GM23338 (cell line): ENCODE measurements at regions not wholly inside any gene's neighbourhood (a gene's known extent, or its start where the extent isn't known, plus 50 kb on each side); places are given as distances from the start of the nearest gene placed in this dataset.

Experiments used
- ATAC-seq: fragments of 200-7000 bp; cut with Tn5 transposase; 3 replicates; pipeline ENCODE4 v1.9.1; 2020
- DNase-seq: peaks from one replicate; pipeline ENCODE4 v3.0.0-alpha.2; 2015; ENCODE audit warnings: low spot score
- H2AFZ ChIP-seq: fragments of 200-600 bp; sonication (generic); 2 replicates; pipeline ENCODE4 v1.8.0; 2016; ENCODE audit warnings: antibody characterized with exemption, mild to moderate bottlenecking, moderate library complexity
- H3F3A ChIP-seq: fragments of 200-600 bp; sonication (generic); replicated peaks from 2 replicates; pipeline ENCODE4 v1.8.0; 2017; ENCODE audit warnings: antibody characterized with exemption, mixed run types, low read depth
- H3K27ac ChIP-seq: fragments of 200-600 bp; sonication (generic); 2 replicates; pipeline ENCODE4 v1.6.1; 2016; ENCODE audit warnings: low read depth
- H3K27me3 ChIP-seq: fragments of 200-600 bp; sonication (generic); 2 replicates; pipeline ENCODE4 v1.8.0; 2016; ENCODE audit warnings: mild to moderate bottlenecking, mixed run types, moderate library complexity; ENCODE audit not compliant: insufficient read depth
- H3K36me3 ChIP-seq: fragments of 200-600 bp; sonication (generic); 2 replicates; pipeline ENCODE4 v1.8.0; 2016; ENCODE audit warnings: mild to moderate bottlenecking; ENCODE audit not compliant: insufficient read depth
- H3K4me1 ChIP-seq: fragments of 200-600 bp; sonication (generic); 2 replicates; pipeline ENCODE4 v1.8.0; 2016; ENCODE audit warnings: mild to moderate bottlenecking, moderate library complexity; ENCODE audit not compliant: insufficient read depth
- H3K4me2 ChIP-seq: fragments of 200-600 bp; sonication (generic); 2 replicates; pipeline ENCODE4 v1.7.1; 2017; ENCODE audit warnings: mixed run types
- H3K4me3 ChIP-seq: fragments of 200-600 bp; sonication (generic); 2 replicates; pipeline ENCODE4 v1.6.1; 2016; ENCODE audit warnings: mixed run types
- H3K79me2 ChIP-seq: fragments of 200-600 bp; sonication (generic); replicated peaks from 2 replicates; pipeline ENCODE4 v1.8.0; 2017; ENCODE audit warnings: mild to moderate bottlenecking; ENCODE audit not compliant: insufficient read depth
- H3K9me2 ChIP-seq: fragments of 200-600 bp; sonication (generic); 2 replicates; pipeline ENCODE4 v1.8.0; 2017; ENCODE audit not compliant: insufficient read depth
- H4K20me1 ChIP-seq: fragments of 200-600 bp; sonication (generic); replicated peaks from 2 replicates; pipeline ENCODE4 v1.8.0; 2017; ENCODE audit warnings: mild to moderate bottlenecking; ENCODE audit not compliant: insufficient read depth
- H3K27ac Mint-ChIP-seq: 2 replicates; pipeline ENCODE4 v1.8.0; 2020; ENCODE audit warnings: inconsistent platforms, mild to moderate bottlenecking, moderate library complexity, mixed read lengths
- H3K27me3 Mint-ChIP-seq: 3 replicates; pipeline ENCODE4 v1.8.0; 2022; ENCODE audit warnings: low read depth, mild to moderate bottlenecking, moderate library complexity, mixed read lengths, inconsistent platforms; ENCODE audit not compliant: insufficient read depth, poor library complexity
- H3K36me3 Mint-ChIP-seq: 3 replicates; pipeline ENCODE4 v1.8.0; 2021; ENCODE audit warnings: low read depth, mild to moderate bottlenecking, inconsistent platforms, moderate library complexity, mixed read lengths
- H3K4me1 Mint-ChIP-seq: 3 replicates; pipeline ENCODE4 v1.8.0; 2020; ENCODE audit warnings: mild to moderate bottlenecking, inconsistent platforms, mixed read lengths
- H3K4me3 Mint-ChIP-seq: 3 replicates; pipeline ENCODE4 v1.8.0; 2021; ENCODE audit warnings: moderate library complexity, mild to moderate bottlenecking, inconsistent platforms, mixed read lengths
- H3K9me3 Mint-ChIP-seq: 3 replicates; pipeline ENCODE4 v1.8.0; 2020; ENCODE audit warnings: moderate library complexity, mild to moderate bottlenecking, inconsistent platforms, mixed read lengths
- CREB1 ChIP-seq: fragments of 250-450 bp; sonication (Bioruptor Pico); IDR thresholded peaks from 2 replicates; pipeline ENCODE4 v1.5.0; 2020; ENCODE audit warnings: low read depth, mild to moderate bottlenecking, moderate library complexity
- ETS1 ChIP-seq: IDR thresholded peaks from 2 replicates; pipeline ENCODE4 v1.6.1; 2016; ENCODE audit warnings: antibody characterized with exemption
- EZH2 ChIP-seq: fragments of 200-600 bp; sonication (generic); IDR thresholded peaks from one replicate; pipeline ENCODE4 v1.8.0; 2017; ENCODE audit warnings: antibody characterized with exemption, mild to moderate bottlenecking, low read depth; ENCODE audit not compliant: unreplicated experiment
- EZH2phosphoT487 ChIP-seq: fragments of 200-600 bp; sonication (generic); IDR thresholded peaks from one replicate; pipeline ENCODE4 v1.8.1; 2018; ENCODE audit warnings: antibody characterized with exemption; ENCODE audit not compliant: unreplicated experiment
- JUNB ChIP-seq: IDR thresholded peaks from one replicate; pipeline ENCODE4 v1.6.1; 2016; ENCODE audit warnings: antibody characterized with exemption; ENCODE audit not compliant: unreplicated experiment
- NANOG ChIP-seq: IDR thresholded peaks from 2 replicates; pipeline ENCODE4 v1.6.1; 2016; ENCODE audit warnings: antibody characterized with exemption, borderline replicate concordance
- POLR2AphosphoS5 ChIP-seq: IDR thresholded peaks from 2 replicates; pipeline ENCODE4 v1.6.1; 2016; ENCODE audit warnings: antibody characterized with exemption, low read depth
- STAT1 ChIP-seq: IDR thresholded peaks from one replicate; pipeline ENCODE4 v1.6.1; 2016; ENCODE audit warnings: antibody characterized with exemption; ENCODE audit not compliant: unreplicated experiment
- ZNF114 ChIP-seq: fragments of 250-450 bp; sonication (Bioruptor Pico); IDR thresholded peaks from 2 replicates; pipeline ENCODE4 v1.5.0; 2020; ENCODE audit warnings: mild to moderate bottlenecking, moderate library complexity
- ZNF331 ChIP-seq: fragments of 250-450 bp; sonication (Bioruptor Pico); IDR thresholded peaks from 2 replicates; pipeline ENCODE4 v1.5.0; 2020; ENCODE audit warnings: low read depth, mild to moderate bottlenecking, moderate library complexity
- TF ChIP-seq, protein P1 (sequence below), 2 experiments: fragments of 200-600 bp in 1 of 2; sonication (generic) in 1 of 2; conservative IDR thresholded peaks; 2 replicates each; pipeline versions ENCODE4 v1.5.1 to v1.6.1; 2016 to 2017; ENCODE audit warnings: antibody characterized with exemption in 2 of 2, low read depth in 2 of 2, mild to moderate bottlenecking in 2 of 2, moderate library complexity in 1 of 2
- TF ChIP-seq, protein P2 (sequence below): IDR thresholded peaks from one replicate; pipeline ENCODE4 v1.6.1; 2018; ENCODE audit warnings: antibody characterized with exemption; ENCODE audit not compliant: unreplicated experiment
- TF ChIP-seq, protein P3 (sequence below): fragments of 250-450 bp; sonication (Bioruptor Pico); IDR thresholded peaks from 2 replicates; pipeline ENCODE4 v1.5.0; 2020; ENCODE audit warnings: mild to moderate bottlenecking, moderate library complexity

GRCh38 chr4:126850286-126850685 is 782.5 kb upstream of the INTU start:
- no peak overlapping the region for H3K4me3 Mint-ChIP-seq

More at GRCh38 chr4:126850286-126850685, 782.5 kb upstream of the INTU start:
- DNase-seq (no peak), ATAC-seq (no peak)
- no peak overlapping the region for H3K4me2 ChIP-seq
- H3K36me3 ChIP-seq: no peaks in the 10 kb centered on the region
- no peaks in the 10 kb centered on the region for H3F3A ChIP-seq
- no peaks in the 10 kb centered on the region for H3K27me3 Mint-ChIP-seq
- no peaks in the 10 kb centered on the region for H4K20me1 ChIP-seq
- H3K4me3 ChIP-seq: no peak overlapping the region
- no peaks in the 10 kb centered on the region for H3K9me2 ChIP-seq
- H3K9me3 Mint-ChIP-seq: peaks cover 3% of the 10 kb centered on the region
- H3K36me3 Mint-ChIP-seq: peaks cover 3% of the 10 kb centered on the region; the same call in 1 of the 3 replicates
- no peaks in the 10 kb centered on the region for H3K4me1 Mint-ChIP-seq
- H3K27me3 ChIP-seq: no peaks in the 10 kb centered on the region
- no peak overlapping the region for H2AFZ ChIP-seq
- no peak overlapping the region; the same call in 1 of the 2 replicates for H3K27ac Mint-ChIP-seq
- TF ChIP-seq POLR2AphosphoS5 (no peak), ETS1 (no peak), EZH2 (no peak), JUNB (no peak), NANOG (no peak), CREB1 (no peak), EZH2phosphoT487 (no peak), STAT1 (no peak), ZNF114 (CRISPR knock-in tag) (no peak), ZNF331 (CRISPR knock-in tag) (no peak)
- TF ChIP-seq, protein P1, sequence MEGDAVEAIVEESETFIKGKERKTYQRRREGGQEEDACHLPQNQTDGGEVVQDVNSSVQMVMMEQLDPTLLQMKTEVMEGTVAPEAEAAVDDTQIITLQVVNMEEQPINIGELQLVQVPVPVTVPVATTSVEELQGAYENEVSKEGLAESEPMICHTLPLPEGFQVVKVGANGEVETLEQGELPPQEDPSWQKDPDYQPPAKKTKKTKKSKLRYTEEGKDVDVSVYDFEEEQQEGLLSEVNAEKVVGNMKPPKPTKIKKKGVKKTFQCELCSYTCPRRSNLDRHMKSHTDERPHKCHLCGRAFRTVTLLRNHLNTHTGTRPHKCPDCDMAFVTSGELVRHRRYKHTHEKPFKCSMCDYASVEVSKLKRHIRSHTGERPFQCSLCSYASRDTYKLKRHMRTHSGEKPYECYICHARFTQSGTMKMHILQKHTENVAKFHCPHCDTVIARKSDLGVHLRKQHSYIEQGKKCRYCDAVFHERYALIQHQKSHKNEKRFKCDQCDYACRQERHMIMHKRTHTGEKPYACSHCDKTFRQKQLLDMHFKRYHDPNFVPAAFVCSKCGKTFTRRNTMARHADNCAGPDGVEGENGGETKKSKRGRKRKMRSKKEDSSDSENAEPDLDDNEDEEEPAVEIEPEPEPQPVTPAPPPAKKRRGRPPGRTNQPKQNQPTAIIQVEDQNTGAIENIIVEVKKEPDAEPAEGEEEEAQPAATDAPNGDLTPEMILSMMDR (conservative IDR thresholded peaks at IDR 0.05; ENCODE audit: low read depth in 2 of 2): no peak
- TF ChIP-seq, protein P2, sequence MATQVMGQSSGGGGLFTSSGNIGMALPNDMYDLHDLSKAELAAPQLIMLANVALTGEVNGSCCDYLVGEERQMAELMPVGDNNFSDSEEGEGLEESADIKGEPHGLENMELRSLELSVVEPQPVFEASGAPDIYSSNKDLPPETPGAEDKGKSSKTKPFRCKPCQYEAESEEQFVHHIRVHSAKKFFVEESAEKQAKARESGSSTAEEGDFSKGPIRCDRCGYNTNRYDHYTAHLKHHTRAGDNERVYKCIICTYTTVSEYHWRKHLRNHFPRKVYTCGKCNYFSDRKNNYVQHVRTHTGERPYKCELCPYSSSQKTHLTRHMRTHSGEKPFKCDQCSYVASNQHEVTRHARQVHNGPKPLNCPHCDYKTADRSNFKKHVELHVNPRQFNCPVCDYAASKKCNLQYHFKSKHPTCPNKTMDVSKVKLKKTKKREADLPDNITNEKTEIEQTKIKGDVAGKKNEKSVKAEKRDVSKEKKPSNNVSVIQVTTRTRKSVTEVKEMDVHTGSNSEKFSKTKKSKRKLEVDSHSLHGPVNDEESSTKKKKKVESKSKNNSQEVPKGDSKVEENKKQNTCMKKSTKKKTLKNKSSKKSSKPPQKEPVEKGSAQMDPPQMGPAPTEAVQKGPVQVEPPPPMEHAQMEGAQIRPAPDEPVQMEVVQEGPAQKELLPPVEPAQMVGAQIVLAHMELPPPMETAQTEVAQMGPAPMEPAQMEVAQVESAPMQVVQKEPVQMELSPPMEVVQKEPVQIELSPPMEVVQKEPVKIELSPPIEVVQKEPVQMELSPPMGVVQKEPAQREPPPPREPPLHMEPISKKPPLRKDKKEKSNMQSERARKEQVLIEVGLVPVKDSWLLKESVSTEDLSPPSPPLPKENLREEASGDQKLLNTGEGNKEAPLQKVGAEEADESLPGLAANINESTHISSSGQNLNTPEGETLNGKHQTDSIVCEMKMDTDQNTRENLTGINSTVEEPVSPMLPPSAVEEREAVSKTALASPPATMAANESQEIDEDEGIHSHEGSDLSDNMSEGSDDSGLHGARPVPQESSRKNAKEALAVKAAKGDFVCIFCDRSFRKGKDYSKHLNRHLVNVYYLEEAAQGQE: no peak
- TF ChIP-seq, protein P3, sequence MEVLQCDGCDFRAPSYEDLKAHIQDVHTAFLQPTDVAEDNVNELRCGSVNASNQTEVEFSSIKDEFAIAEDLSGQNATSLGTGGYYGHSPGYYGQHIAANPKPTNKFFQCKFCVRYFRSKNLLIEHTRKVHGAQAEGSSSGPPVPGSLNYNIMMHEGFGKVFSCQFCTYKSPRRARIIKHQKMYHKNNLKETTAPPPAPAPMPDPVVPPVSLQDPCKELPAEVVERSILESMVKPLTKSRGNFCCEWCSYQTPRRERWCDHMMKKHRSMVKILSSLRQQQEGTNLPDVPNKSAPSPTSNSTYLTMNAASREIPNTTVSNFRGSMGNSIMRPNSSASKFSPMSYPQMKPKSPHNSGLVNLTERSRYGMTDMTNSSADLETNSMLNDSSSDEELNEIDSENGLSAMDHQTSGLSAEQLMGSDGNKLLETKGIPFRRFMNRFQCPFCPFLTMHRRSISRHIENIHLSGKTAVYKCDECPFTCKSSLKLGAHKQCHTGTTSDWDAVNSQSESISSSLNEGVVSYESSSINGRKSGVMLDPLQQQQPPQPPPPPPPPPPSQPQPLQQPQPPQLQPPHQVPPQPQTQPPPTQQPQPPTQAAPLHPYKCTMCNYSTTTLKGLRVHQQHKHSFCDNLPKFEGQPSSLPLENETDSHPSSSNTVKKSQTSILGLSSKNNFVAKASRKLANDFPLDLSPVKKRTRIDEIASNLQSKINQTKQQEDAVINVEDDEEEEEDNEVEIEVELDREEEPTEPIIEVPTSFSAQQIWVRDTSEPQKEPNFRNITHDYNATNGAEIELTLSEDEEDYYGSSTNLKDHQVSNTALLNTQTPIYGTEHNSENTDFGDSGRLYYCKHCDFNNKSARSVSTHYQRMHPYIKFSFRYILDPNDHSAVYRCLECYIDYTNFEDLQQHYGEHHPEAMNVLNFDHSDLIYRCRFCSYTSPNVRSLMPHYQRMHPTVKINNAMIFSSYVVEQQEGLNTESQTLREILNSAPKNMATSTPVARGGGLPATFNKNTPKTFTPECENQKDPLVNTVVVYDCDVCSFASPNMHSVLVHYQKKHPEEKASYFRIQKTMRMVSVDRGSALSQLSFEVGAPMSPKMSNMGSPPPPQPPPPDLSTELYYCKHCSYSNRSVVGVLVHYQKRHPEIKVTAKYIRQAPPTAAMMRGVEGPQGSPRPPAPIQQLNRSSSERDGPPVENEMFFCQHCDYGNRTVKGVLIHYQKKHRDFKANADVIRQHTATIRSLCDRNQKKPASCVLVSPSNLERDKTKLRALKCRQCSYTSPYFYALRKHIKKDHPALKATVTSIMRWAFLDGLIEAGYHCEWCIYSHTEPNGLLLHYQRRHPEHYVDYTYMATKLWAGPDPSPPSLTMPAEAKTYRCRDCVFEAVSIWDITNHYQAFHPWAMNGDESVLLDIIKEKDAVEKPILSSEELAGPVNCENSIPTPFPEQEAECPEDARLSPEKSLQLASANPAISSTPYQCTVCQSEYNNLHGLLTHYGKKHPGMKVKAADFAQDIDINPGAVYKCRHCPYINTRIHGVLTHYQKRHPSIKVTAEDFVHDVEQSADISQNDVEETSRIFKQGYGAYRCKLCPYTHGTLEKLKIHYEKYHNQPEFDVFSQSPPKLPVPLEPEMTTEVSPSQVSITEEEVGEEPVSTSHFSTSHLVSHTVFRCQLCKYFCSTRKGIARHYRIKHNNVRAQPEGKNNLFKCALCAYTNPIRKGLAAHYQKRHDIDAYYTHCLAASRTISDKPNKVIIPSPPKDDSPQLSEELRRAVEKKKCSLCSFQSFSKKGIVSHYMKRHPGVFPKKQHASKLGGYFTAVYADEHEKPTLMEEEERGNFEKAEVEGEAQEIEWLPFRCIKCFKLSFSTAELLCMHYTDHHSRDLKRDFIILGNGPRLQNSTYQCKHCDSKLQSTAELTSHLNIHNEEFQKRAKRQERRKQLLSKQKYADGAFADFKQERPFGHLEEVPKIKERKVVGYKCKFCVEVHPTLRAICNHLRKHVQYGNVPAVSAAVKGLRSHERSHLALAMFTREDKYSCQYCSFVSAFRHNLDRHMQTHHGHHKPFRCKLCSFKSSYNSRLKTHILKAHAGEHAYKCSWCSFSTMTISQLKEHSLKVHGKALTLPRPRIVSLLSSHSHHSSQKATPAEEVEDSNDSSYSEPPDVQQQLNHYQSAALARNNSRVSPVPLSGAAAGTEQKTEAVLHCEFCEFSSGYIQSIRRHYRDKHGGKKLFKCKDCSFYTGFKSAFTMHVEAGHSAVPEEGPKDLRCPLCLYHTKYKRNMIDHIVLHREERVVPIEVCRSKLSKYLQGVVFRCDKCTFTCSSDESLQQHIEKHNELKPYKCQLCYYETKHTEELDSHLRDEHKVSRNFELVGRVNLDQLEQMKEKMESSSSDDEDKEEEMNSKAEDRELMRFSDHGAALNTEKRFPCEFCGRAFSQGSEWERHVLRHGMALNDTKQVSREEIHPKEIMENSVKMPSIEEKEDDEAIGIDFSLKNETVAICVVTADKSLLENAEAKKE (CRISPR knock-in tag): no peak
- H3K79me2 ChIP-seq: no peaks in the 10 kb centered on the region
- H3K27ac ChIP-seq: no peak overlapping the region
- H3K4me1 ChIP-seq: no peaks in the 10 kb centered on the region
